OCI-LY3 (cell line): ENCODE measurements at regions not wholly inside any gene's neighbourhood (a gene's known extent, or its start where the extent isn't known, plus 50 kb on each side); places are given as distances from the start of the nearest gene placed in this dataset.
"Not testable (repeated sequence)": the region's sequence is repeated elsewhere in the genome, so short reads cannot be mapped to it uniquely, and the experiment has no call there.

Experiments
- H2AFZ ChIP-seq: fragments of 200-600, 300-600 bp; shearing (Covaris generic); 2 replicates; pipeline ENCODE4 v1.6.0; 2014; ENCODE audit warnings: antibody characterized with exemption, low read depth, low read length
- H3K27ac ChIP-seq: fragments of 200-600, 300-600 bp; sonication (generic); 2 replicates; pipeline ENCODE4 v1.5.1; 2014; ENCODE audit warnings: mild to moderate bottlenecking, low read length, moderate library complexity, mixed read lengths
- H3K27me3 ChIP-seq: fragments of 200-600, 300-600 bp; sonication (generic); 2 replicates; pipeline ENCODE4 v1.6.1; 2014; ENCODE audit warnings: low read depth, low read length, mixed read lengths
- H3K36me3 ChIP-seq: fragments of 200-600, 300-600 bp; sonication (generic); replicated peaks from 2 replicates; pipeline ENCODE3; 2014; ENCODE audit warnings: low read depth, low read length, mixed read lengths
- H3K4me1 ChIP-seq: fragments of 300-600, 200-600 bp; sonication (generic); 2 replicates; pipeline ENCODE4 v1.6.1; 2014; ENCODE audit warnings: low read length, mixed read lengths
- H3K4me2 ChIP-seq: fragments of 200-600, 300-600 bp; sonication (generic); 2 replicates; pipeline ENCODE4 v1.6.1; 2014; ENCODE audit warnings: low read length, mixed read lengths
- H3K4me3 ChIP-seq: fragments of 300-600, 200-600 bp; sonication (generic); 2 replicates; pipeline ENCODE4 v1.5.1; 2014; ENCODE audit warnings: antibody characterized with exemption, mild to moderate bottlenecking, low read length, moderate library complexity
- H3K79me2 ChIP-seq: fragments of 300-600, 200-600 bp; shearing (Covaris generic); 2 replicates; pipeline ENCODE4 v1.6.1; 2014; ENCODE audit warnings: mild to moderate bottlenecking, low read length, mixed read lengths
- H3K9ac ChIP-seq: fragments of 300-600, 200-600 bp; shearing (Covaris generic); 2 replicates; pipeline ENCODE4 v1.6.0; 2014; ENCODE audit warnings: mild to moderate bottlenecking, low read length, moderate library complexity
- H3K9me3 ChIP-seq: fragments of 200-600, 300-600 bp; shearing (Covaris generic); 2 replicates; pipeline ENCODE4 v1.6.1; 2014; ENCODE audit warnings: low read length, mixed read lengths; ENCODE audit not compliant: insufficient read depth
- H4K20me1 ChIP-seq: fragments of 200-600, 300-600 bp; sonication (generic); 2 replicates; pipeline ENCODE4 v1.6.1; 2016; ENCODE audit warnings: low read length, mixed read lengths; ENCODE audit not compliant: insufficient read depth
- CTCF ChIP-seq: fragments of 200-600, 300-600 bp; sonication (generic); IDR thresholded peaks from 2 replicates; pipeline ENCODE4 v1.5.1; 2014; ENCODE audit warnings: antibody characterized with exemption, low read length, low read depth
- EZH2phosphoT487 ChIP-seq: fragments of 200-600 bp; shearing (Covaris generic); IDR thresholded peaks from 2 replicates; pipeline ENCODE4 v1.6.1; 2018; ENCODE audit warnings: antibody characterized with exemption, mixed run types, low read depth

- H3K9ac ChIP-seq, result no peak overlapping the region
- no peak overlapping the region for H3K4me2 ChIP-seq
- no peaks in the 10 kb centered on the region for H3K36me3 ChIP-seq
- no peaks in the 10 kb centered on the region for H3K27me3 ChIP-seq
- no peaks in the 10 kb centered on the region for H4K20me1 ChIP-seq
- H3K27ac ChIP-seq, result no peak overlapping the region
- H3K79me2 ChIP-seq, result no peaks in the 10 kb centered on the region
- H3K4me3 ChIP-seq, result no peak overlapping the region
- TF ChIP-seq CTCF (no peak), EZH2phosphoT487 (no peak)
- no peaks in the 10 kb centered on the region for H3K9me3 ChIP-seq
- no peak overlapping the region for H2AFZ ChIP-seq
- no peaks in the 10 kb centered on the region for H3K4me1 ChIP-seq
These were observed 618.7 kb downstream of the KCNJ18 start for GRCh38 chr17:22310717-22311686.

- not testable (repeated sequence) for H2AFZ ChIP-seq, H3K4me3 ChIP-seq, H3K9ac ChIP-seq, H3K9me3 ChIP-seq, H3K4me2 ChIP-seq, H3K27me3 ChIP-seq, H3K79me2 ChIP-seq, H3K36me3 ChIP-seq, H3K4me1 ChIP-seq, H4K20me1 ChIP-seq, H3K27ac ChIP-seq
These were observed 628.7 kb downstream of the KCNJ18 start for GRCh38 chr17:22321001-22321400.

- H4K20me1 ChIP-seq, H3K9me3 ChIP-seq, H3K27ac ChIP-seq, H3K4me1 ChIP-seq, H3K36me3 ChIP-seq, H3K27me3 ChIP-seq, H2AFZ ChIP-seq, H3K79me2 ChIP-seq, H3K4me2 ChIP-seq, H3K9ac ChIP-seq, H3K4me3 ChIP-seq: not testable (repeated sequence)
These were observed 630.7 kb downstream of the KCNJ18 start for GRCh38 chr17:22322893-22323550.

GRCh38 chr17:22337467-22337866 lies 645.1 kb downstream of the KCNJ18 start:
- H4K20me1 ChIP-seq, result no peaks in the 10 kb centered on the region
- no peaks in the 10 kb centered on the region for H3K79me2 ChIP-seq
- TF ChIP-seq EZH2phosphoT487 (no peak), CTCF (no peak)
- H3K4me3 ChIP-seq, result no peak overlapping the region
- no peaks in the 10 kb centered on the region for H3K27me3 ChIP-seq
- no peak overlapping the region for H2AFZ ChIP-seq
- no peaks in the 10 kb centered on the region for H3K4me1 ChIP-seq
- no peak overlapping the region for H3K4me2 ChIP-seq
- no peaks in the 10 kb centered on the region for H3K9me3 ChIP-seq
- no peak overlapping the region for H3K9ac ChIP-seq
- no peak overlapping the region for H3K27ac ChIP-seq
- H3K36me3 ChIP-seq, result no peaks in the 10 kb centered on the region

GRCh38 chr17:22356603-22357002 lies 664.3 kb downstream of the KCNJ18 start:
- not testable (repeated sequence) for H2AFZ ChIP-seq, H3K79me2 ChIP-seq, H3K9me3 ChIP-seq, H3K4me3 ChIP-seq, H3K4me2 ChIP-seq, H3K27me3 ChIP-seq, H3K27ac ChIP-seq, H3K36me3 ChIP-seq, H4K20me1 ChIP-seq, H3K9ac ChIP-seq, H3K4me1 ChIP-seq

GRCh38 chr17:22370988-22371387 lies 678.7 kb downstream of the KCNJ18 start:
- not testable (repeated sequence) for H3K4me1 ChIP-seq, H3K79me2 ChIP-seq, H3K9ac ChIP-seq, H3K27me3 ChIP-seq, H3K9me3 ChIP-seq, H3K27ac ChIP-seq, H2AFZ ChIP-seq, H3K4me3 ChIP-seq, H4K20me1 ChIP-seq, H3K36me3 ChIP-seq, H3K4me2 ChIP-seq
